ENCODE measurements at regions not wholly inside any gene's neighbourhood (a gene's known extent, or its start where the extent isn't known, plus 50 kb on each side); places are given as distances from the start of the nearest gene placed in this dataset.

GRCh38 chr12:125243811-125244210, 178.6 kb downstream of the AACS start:
- H3K36me3 Mint-ChIP-seq (ENCODE audit: insufficient read depth, unreplicated experiment): no peaks in the 10 kb centered on the region
- no peak overlapping the region for H3K4me3 Mint-ChIP-seq (ENCODE audit: unreplicated experiment)
- H3K9me3 Mint-ChIP-seq (ENCODE audit: unreplicated experiment): no peaks in the 10 kb centered on the region
- H3K27me3 Mint-ChIP-seq (ENCODE audit: insufficient read depth, unreplicated experiment): peaks cover 68% of the 10 kb centered on the region
- TF ChIP-seq CTCF (IDR thresholded peaks at IDR 0.05; ENCODE audit: unreplicated experiment): no peak
- no TSS peak for BruUV-seq (replicated peaks)
- DNase-seq (ENCODE audit: unreplicated experiment): no peak
- CTCF ChIA-PET: no interaction called here
- POLR2A ChIA-PET: no interaction called here
- no peak overlapping the region for H3K27ac Mint-ChIP-seq (ENCODE audit: low read depth, unreplicated experiment)
- no peaks in the 10 kb centered on the region for H3K4me1 Mint-ChIP-seq (ENCODE audit: insufficient read depth, unreplicated experiment)
- intact Hi-C loops (cut with micrococcal nuclease): no loop called here

- POLR2A ChIA-PET: no interaction called here
- no peak for TF ChIP-seq CTCF (IDR thresholded peaks at IDR 0.05; ENCODE audit: unreplicated experiment)
Observed at GRCh38 chr12:125244338-125244737, 179.1 kb downstream of the AACS start.

GRCh38 chr12:125245581-125246557, 180.6 kb downstream of the AACS start:
- TF ChIP-seq CTCF (IDR thresholded peaks at IDR 0.05; ENCODE audit: unreplicated experiment): no peak
- DNase-seq (ENCODE audit: unreplicated experiment): no peak
- Mint-ChIP-seq H3K36me3 (ENCODE audit: insufficient read depth, unreplicated experiment) (no peaks in the 10 kb centered on the region), H3K4me1 (ENCODE audit: insufficient read depth, unreplicated experiment) (no peaks in the 10 kb centered on the region), H3K27me3 (ENCODE audit: insufficient read depth, unreplicated experiment) (peaks cover 74% of the 10 kb centered on the region), H3K9me3 (ENCODE audit: unreplicated experiment) (no peaks in the 10 kb centered on the region), H3K27ac (ENCODE audit: low read depth, unreplicated experiment) (no peak overlapping the region), H3K4me3 (ENCODE audit: unreplicated experiment) (no peak overlapping the region)
- CTCF ChIA-PET: no interaction called here
- POLR2A ChIA-PET: no interaction called here
- intact Hi-C loops (cut with micrococcal nuclease): no loop called here
- BruUV-seq (replicated peaks): no TSS peak

More at GRCh38 chr12:125244338-125244737, 179.1 kb downstream of the AACS start:
- peaks cover 68% of the 10 kb centered on the region for H3K27me3 Mint-ChIP-seq (ENCODE audit: insufficient read depth, unreplicated experiment)
- H3K9me3 Mint-ChIP-seq (ENCODE audit: unreplicated experiment): no peaks in the 10 kb centered on the region
- H3K4me1 Mint-ChIP-seq (ENCODE audit: insufficient read depth, unreplicated experiment): no peaks in the 10 kb centered on the region
- intact Hi-C loops (cut with micrococcal nuclease): no loop called here
- BruUV-seq (replicated peaks): no TSS peak
- no peak for DNase-seq (ENCODE audit: unreplicated experiment)
- CTCF ChIA-PET: no interaction called here
- H3K4me3 Mint-ChIP-seq (ENCODE audit: unreplicated experiment): no peak overlapping the region
- H3K27ac Mint-ChIP-seq (ENCODE audit: low read depth, unreplicated experiment): no peak overlapping the region
- no peaks in the 10 kb centered on the region for H3K36me3 Mint-ChIP-seq (ENCODE audit: insufficient read depth, unreplicated experiment)

GRCh38 chr12:125247477-125247876, 182.2 kb downstream of the AACS start:
- Mint-ChIP-seq H3K27me3 (ENCODE audit: insufficient read depth, unreplicated experiment) (peaks cover 90% of the 10 kb centered on the region), H3K4me1 (ENCODE audit: insufficient read depth, unreplicated experiment) (no peaks in the 10 kb centered on the region), H3K9me3 (ENCODE audit: unreplicated experiment) (no peaks in the 10 kb centered on the region), H3K36me3 (ENCODE audit: insufficient read depth, unreplicated experiment) (no peaks in the 10 kb centered on the region), H3K27ac (ENCODE audit: low read depth, unreplicated experiment) (no peak overlapping the region), H3K4me3 (ENCODE audit: unreplicated experiment) (no peak overlapping the region)
- CTCF ChIA-PET: interaction anchor here (0.7 kb wide), 2 partner anchors 41 to 518 kb away, joined by 3 read pairs; no protein-coding TSS in a partner anchor
- BruUV-seq (replicated peaks): no TSS peak
- no peak for DNase-seq (ENCODE audit: unreplicated experiment)
- POLR2A ChIA-PET: no interaction called here
- intact Hi-C loops (cut with micrococcal nuclease): no loop called here
- TF ChIP-seq CTCF (IDR thresholded peaks at IDR 0.05; ENCODE audit: unreplicated experiment): no peak
